HepG2 (cell line): ENCODE measurements at regions not wholly inside any gene's neighbourhood (a gene's known extent, or its start where the extent isn't known, plus 50 kb on each side); places are given as distances from the start of the nearest gene placed in this dataset.

Source experiments
- ATAC-seq: fragments of 200-7000 bp; cut with Tn5 transposase; 3 replicates; pipeline ENCODE4 v1.9.1; 2020; ENCODE audit warnings: mild to moderate bottlenecking, moderate library complexity
- BruUV-seq: library from RNA; stranded (reverse); fragments of 400-500 nt; replicated peaks from 2 replicates; lab custom pipeline; 2021; lab: Mats Ljungman, UMichigan
- CTCF ChIA-PET: fragments of 300-600 bp; formaldehyde crosslinking; extraction: SDS; loops from one replicate; lab custom pipeline; 2021; ENCODE audit warnings: low total read pairs, inconsistent platforms, low intra/inter-chr PET ratio; lab: Yijun Ruan, JAX
- POLR2A ChIA-PET: fragments of 350-600 bp; sonication (Branson Sonifier 250); formaldehyde crosslinking; loops from one replicate; lab custom pipeline; 2020; ENCODE audit warnings: antibody characterized with exemption, inconsistent platforms; lab: Yijun Ruan, JAX
- DNase-seq: peaks from one replicate; pipeline ENCODE4 v3.0.0-alpha.2; 2015; ENCODE audit warnings: low spot score
- FAIRE-seq: peaks from 3 replicates; lab custom pipeline; 2011; peaks lifted over from hg19 to GRCh38; lab: Jason Lieb, UNC
- H2AFZ ChIP-seq: one replicate; pipeline ENCODE4 v1.6.1; 2011; ENCODE audit warnings: low read length, inconsistent platforms
- H3K27ac ChIP-seq: fragments of 300-600 bp; 3 replicates; pipeline ENCODE4 v1.8.0; 2011; ENCODE audit warnings: mixed run types, mild to moderate bottlenecking, mixed read lengths, low read length, inconsistent platforms; ENCODE audit not compliant: insufficient read depth; ENCODE audit errors: extremely low read length
- H3K27me3 ChIP-seq, 2 experiments: fragments of 200-600 bp in 1 of 2; 2 replicates in 1 of 2; 3 replicates in 1 of 2; pipeline versions ENCODE4 v1.6.0 to v1.8.0; 2011; ENCODE audit warnings: low read length in 2 of 2, mild to moderate bottlenecking in 2 of 2, moderate library complexity in 2 of 2, inconsistent platforms in 1 of 2; ENCODE audit not compliant: insufficient read depth in 2 of 2, control insufficient read depth in 1 of 2
- H3K36me3 ChIP-seq, 2 experiments: fragments of 200-600 bp in 1 of 2; replicated peaks in 1 of 2; 2 replicates in 1 of 2; 3 replicates in 1 of 2; pipeline versions ENCODE4 v1.5.1 to v1.8.0; 2011; ENCODE audit warnings: low read length in 2 of 2, inconsistent platforms in 1 of 2; ENCODE audit not compliant: insufficient read depth in 2 of 2, control insufficient read depth in 1 of 2
- H3K4me1 ChIP-seq: 2 replicates; pipeline ENCODE4 v1.5.1; 2012; ENCODE audit warnings: low read length, inconsistent platforms; ENCODE audit not compliant: insufficient read depth
- H3K4me2 ChIP-seq: 2 replicates; pipeline ENCODE4 v1.6.0; 2011; ENCODE audit warnings: low read depth, low read length, inconsistent platforms
- H3K4me3 ChIP-seq, 3 experiments: fragments of 200-600 bp in 1 of 3; sonication (generic), shearing (Covaris generic) in 1 of 3; replicated peaks in 1 of 3; 2 replicates each; pipeline ENCODE4 v1.5.1; 2011 to 2016; ENCODE audit warnings: low read length in 3 of 3, inconsistent platforms in 2 of 3, low read depth in 2 of 3, mild to moderate bottlenecking in 2 of 3, control low read depth in 1 of 3, mixed read lengths in 1 of 3; ENCODE audit not compliant: insufficient read depth in 1 of 3
- H3K79me2 ChIP-seq: one replicate; pipeline ENCODE4 v1.6.1; 2011; ENCODE audit warnings: low read length, inconsistent platforms; ENCODE audit not compliant: insufficient read depth
- H3K9ac ChIP-seq: 2 replicates; pipeline ENCODE4 v1.6.0; 2011; ENCODE audit warnings: mild to moderate bottlenecking, low read depth, low read length, inconsistent platforms; ENCODE audit not compliant: insufficient read depth
- H3K9me3 ChIP-seq: 2 replicates; pipeline ENCODE4 v1.5.1; 2012; ENCODE audit warnings: mild to moderate bottlenecking, low read length
- H4K20me1 ChIP-seq: 2 replicates; pipeline ENCODE4 v1.6.0; 2011; ENCODE audit warnings: inconsistent platforms, mild to moderate bottlenecking, low read length, moderate library complexity; ENCODE audit not compliant: insufficient read depth
- BHLHE40 ChIP-seq: IDR thresholded peaks from 2 replicates; pipeline ENCODE4 v1.6.1; 2011; ENCODE audit warnings: low read length, improper control_type of control experiment
- CCAR2 ChIP-seq: fragments of 200-400 bp; formaldehyde crosslinking; optimal IDR thresholded peaks from 2 replicates; pipeline ENCODE3; 2018; ENCODE audit warnings: low read depth, mild to moderate bottlenecking, low read length, moderate library complexity
- CENPT ChIP-seq: sonication (generic); formaldehyde crosslinking; IDR thresholded peaks from 2 replicates; pipeline ENCODE4 v1.8.0; 2022; ENCODE audit warnings: low read depth, mild to moderate bottlenecking, moderate library complexity, missing genetic modification reagents
- CENPX ChIP-seq: sonication (generic); formaldehyde crosslinking; IDR thresholded peaks from 2 replicates; pipeline ENCODE4 v1.9.0; 2021; ENCODE audit warnings: mild to moderate bottlenecking, missing genetic modification reagents, moderate library complexity
- HMGXB3 ChIP-seq: sonication (generic); formaldehyde crosslinking; IDR thresholded peaks from 2 replicates; pipeline ENCODE4 v1.4.0; 2020; ENCODE audit warnings: missing genetic modification reagents, borderline replicate concordance
- KLF12 ChIP-seq: sonication (generic); formaldehyde crosslinking; IDR thresholded peaks from 2 replicates; pipeline ENCODE4 v1.4.0; 2020; ENCODE audit warnings: missing genetic modification reagents, borderline replicate concordance
- MEIS1 ChIP-seq: sonication (generic); formaldehyde crosslinking; IDR thresholded peaks from 2 replicates; pipeline ENCODE4 v1.9.0; 2021; ENCODE audit warnings: mild to moderate bottlenecking, missing genetic modification reagents, moderate library complexity, borderline replicate concordance
- MIXL1 ChIP-seq: IDR thresholded peaks from 2 replicates; pipeline ENCODE4 v1.6.1; 2016
- RBM39 ChIP-seq: fragments of 200-400 bp; formaldehyde crosslinking; IDR thresholded peaks from one replicate; pipeline ENCODE4 v1.6.1; 2018; ENCODE audit warnings: antibody characterized with exemption, mild to moderate bottlenecking, low read depth, low read length; ENCODE audit not compliant: poor library complexity, severe bottlenecking
- SMAD3 ChIP-seq: sonication (generic); formaldehyde crosslinking; IDR thresholded peaks from 2 replicates; pipeline ENCODE4 v1.4.0; 2020; ENCODE audit warnings: missing genetic modification reagents
- SNRNP70 ChIP-seq: fragments of 200-400 bp; formaldehyde crosslinking; IDR thresholded peaks from 2 replicates; pipeline ENCODE4 v1.6.1; 2017; ENCODE audit warnings: mild to moderate bottlenecking, low read depth, low read length, moderate library complexity
- SRSF1 ChIP-seq: fragments of 200-400 bp; formaldehyde crosslinking; optimal IDR thresholded peaks from 2 replicates; pipeline ENCODE3; 2017; ENCODE audit warnings: mild to moderate bottlenecking, low read depth, low read length, moderate library complexity
- TSC22D2 ChIP-seq: sonication (generic); formaldehyde crosslinking; IDR thresholded peaks from 2 replicates; pipeline ENCODE4 v1.5.1; 2020; ENCODE audit warnings: missing genetic modification reagents, mild to moderate bottlenecking, borderline replicate concordance
- ZNF20 ChIP-seq: sonication (generic); formaldehyde crosslinking; IDR thresholded peaks from 2 replicates; pipeline ENCODE4 v1.4.0; 2020; ENCODE audit warnings: mild to moderate bottlenecking, moderate library complexity, missing genetic modification reagents
- ZNF562 ChIP-seq: sonication (generic); formaldehyde crosslinking; IDR thresholded peaks from 2 replicates; pipeline ENCODE4 v1.8.0; 2022; ENCODE audit warnings: missing genetic modification reagents, borderline replicate concordance
- ZNF577 ChIP-seq: sonication (generic); formaldehyde crosslinking; IDR thresholded peaks from 2 replicates; pipeline ENCODE4 v1.4.0; 2020; ENCODE audit warnings: mild to moderate bottlenecking, low read depth, missing genetic modification reagents, borderline replicate concordance
- ZNF580 ChIP-seq: IDR thresholded peaks from 2 replicates; pipeline ENCODE4 v1.6.1; 2016; ENCODE audit warnings: low read depth, borderline replicate concordance
- ZNF747 ChIP-seq: sonication (generic); formaldehyde crosslinking; IDR thresholded peaks from 2 replicates; pipeline ENCODE4 v1.8.1; 2023; ENCODE audit warnings: missing genetic modification reagents, mild to moderate bottlenecking, borderline replicate concordance
- ZNF879 ChIP-seq: sonication (generic); formaldehyde crosslinking; IDR thresholded peaks from 2 replicates; pipeline ENCODE4 v1.8.1; 2023; ENCODE audit warnings: missing genetic modification reagents
- WGBS: methylation state at CpG from one replicate; pipeline ENCODE4 v1.1.6; 2017; ENCODE audit warnings: low lambda C conversion rate; 5-methylcytosine and 5-hydroxymethylcytosine counted together
- in situ Hi-C: cut with HindIII; loops from 2 replicates; pipeline ENCODE4 v1.10.0; 2017; ENCODE audit warnings: low pct_unique_long_range_greater_than_20kb; ENCODE audit not compliant: extremely low pct_ligation_motif_present
- intact Hi-C: fragments of 100-400 bp; cut with micrococcal nuclease; formaldehyde crosslinking; loops from one replicate; pipeline ENCODE4 v1.10.0; 2022; ENCODE audit not compliant: unreplicated experiment

- no peak for TF ChIP-seq ZNF747
- TF ChIP-seq ZNF577 (CRISPR knock-in tag), result no peak
- TF ChIP-seq, all 625 proteins: peak for 0
These were observed 321.8 kb upstream of the ADCY2 start (continued) for GRCh38 chr5:7074176-7074575.

GRCh38 chr5:7075470-7075869 lies 320.5 kb upstream of the ADCY2 start:
- no peak for ATAC-seq
- no peak for DNase-seq
- H3K9ac ChIP-seq, result no peak overlapping the region
- no peak overlapping the region for H2AFZ ChIP-seq
- no peaks in the 10 kb centered on the region for H3K4me1 ChIP-seq
- TF ChIP-seq CCAR2, result no peak
- TF ChIP-seq CENPT, result no peak
- TF ChIP-seq MIXL1 (CRISPR knock-in tag), result no peak
- TF ChIP-seq HMGXB3 (CRISPR knock-in tag), result no peak
- no peak for TF ChIP-seq CENPX (CRISPR knock-in tag)
- TF ChIP-seq ZNF580 (CRISPR knock-in tag), result no peak
- TF ChIP-seq KLF12 (CRISPR knock-in tag), result no peak
- TF ChIP-seq SRSF1, result no peak
- no peak for TF ChIP-seq SMAD3 (CRISPR knock-in tag)
- no peak for TF ChIP-seq RBM39
- TF ChIP-seq ZNF20 (CRISPR knock-in tag), result no peak
- no peak for TF ChIP-seq ZNF879
- TF ChIP-seq SNRNP70, result no peak
- no peak for TF ChIP-seq TSC22D2 (CRISPR knock-in tag)
- TF ChIP-seq BHLHE40, result no peak
- no peak for TF ChIP-seq ZNF562 (CRISPR knock-in tag)
- no peak for TF ChIP-seq MEIS1 (CRISPR knock-in tag)
- 0% methylated on average over 1 of the region's 1 CpG for WGBS
- H3K4me2 ChIP-seq, result no peak overlapping the region
- H3K4me3 ChIP-seq, result no peak overlapping the region
- FAIRE-seq, result no peak
- H3K27ac ChIP-seq, result no peak overlapping the region
- no peaks in the 10 kb centered on the region for H4K20me1 ChIP-seq
- in situ Hi-C loops, result no loop called here
- intact Hi-C loops, result no loop called here
- ChIA-PET POLR2A (no interaction called here), CTCF (no interaction called here)
- H3K27me3 ChIP-seq, result no peaks in the 10 kb centered on the region
- no TSS peak for BruUV-seq
- H3K9me3 ChIP-seq, result no peaks in the 10 kb centered on the region
- no peaks in the 10 kb centered on the region for H3K36me3 ChIP-seq
- no peaks in the 10 kb centered on the region for H3K79me2 ChIP-seq
